ENCODE measurements at regions not wholly inside any gene's neighbourhood (a gene's known extent, or its start where the extent isn't known, plus 50 kb on each side); places are given as distances from the start of the nearest gene placed in this dataset.

DNA sequence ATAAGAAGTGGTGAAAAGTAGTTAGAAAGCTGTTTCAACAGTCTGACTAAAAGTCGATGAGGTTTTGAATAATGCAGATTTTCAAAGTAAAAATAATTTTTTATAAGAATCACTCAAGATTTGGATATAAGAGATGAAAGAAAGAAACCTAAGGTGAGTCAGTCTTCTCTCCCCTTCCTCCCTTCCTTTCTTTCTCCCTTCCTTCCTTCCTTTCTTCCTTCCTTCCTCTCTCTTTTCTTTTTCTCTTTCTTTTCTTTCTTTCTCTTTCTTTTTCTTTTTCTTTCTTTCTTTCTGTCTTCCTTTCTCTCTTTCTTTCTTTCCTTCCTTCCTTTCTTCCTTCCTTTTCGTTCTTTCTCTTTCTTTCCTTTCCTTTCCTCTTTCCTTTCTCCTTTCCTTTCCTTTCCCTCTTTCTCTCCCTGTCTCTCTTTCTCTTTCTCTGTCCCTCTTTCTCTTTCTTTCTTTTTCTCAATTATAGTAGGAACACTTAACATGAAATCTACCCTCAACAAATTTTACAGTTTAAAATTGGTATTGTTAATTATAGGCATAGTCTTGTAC is 308.6 kb downstream of the ARL4A start:
- Histone ChIP-seq H3K27ac (replicated peaks) (no peak overlapping the region), H3K4me3 (replicated peaks; ENCODE audit: insufficient read depth, low read length) (no peak overlapping the region), H3K27me3 (ENCODE audit: insufficient read depth, poor library complexity, severe bottlenecking) (no peaks in the 10 kb centered on the region)
- TF ChIP-seq POLR2AphosphoS5 (IDR thresholded peaks at IDR 0.05; ENCODE audit: low read depth) (no peak), SPI1 (IDR thresholded peaks at IDR 0.05; ENCODE audit: borderline replicate concordance, low read depth) (no peak), GABPA (IDR thresholded peaks at IDR 0.05; ENCODE audit: low read depth) (no peak)
- TF ChIP-seq, protein P1, sequence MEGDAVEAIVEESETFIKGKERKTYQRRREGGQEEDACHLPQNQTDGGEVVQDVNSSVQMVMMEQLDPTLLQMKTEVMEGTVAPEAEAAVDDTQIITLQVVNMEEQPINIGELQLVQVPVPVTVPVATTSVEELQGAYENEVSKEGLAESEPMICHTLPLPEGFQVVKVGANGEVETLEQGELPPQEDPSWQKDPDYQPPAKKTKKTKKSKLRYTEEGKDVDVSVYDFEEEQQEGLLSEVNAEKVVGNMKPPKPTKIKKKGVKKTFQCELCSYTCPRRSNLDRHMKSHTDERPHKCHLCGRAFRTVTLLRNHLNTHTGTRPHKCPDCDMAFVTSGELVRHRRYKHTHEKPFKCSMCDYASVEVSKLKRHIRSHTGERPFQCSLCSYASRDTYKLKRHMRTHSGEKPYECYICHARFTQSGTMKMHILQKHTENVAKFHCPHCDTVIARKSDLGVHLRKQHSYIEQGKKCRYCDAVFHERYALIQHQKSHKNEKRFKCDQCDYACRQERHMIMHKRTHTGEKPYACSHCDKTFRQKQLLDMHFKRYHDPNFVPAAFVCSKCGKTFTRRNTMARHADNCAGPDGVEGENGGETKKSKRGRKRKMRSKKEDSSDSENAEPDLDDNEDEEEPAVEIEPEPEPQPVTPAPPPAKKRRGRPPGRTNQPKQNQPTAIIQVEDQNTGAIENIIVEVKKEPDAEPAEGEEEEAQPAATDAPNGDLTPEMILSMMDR (IDR thresholded peaks at IDR 0.05; ENCODE audit: insufficient read depth, low read length), result no peak
- TF ChIP-seq, protein P2, sequence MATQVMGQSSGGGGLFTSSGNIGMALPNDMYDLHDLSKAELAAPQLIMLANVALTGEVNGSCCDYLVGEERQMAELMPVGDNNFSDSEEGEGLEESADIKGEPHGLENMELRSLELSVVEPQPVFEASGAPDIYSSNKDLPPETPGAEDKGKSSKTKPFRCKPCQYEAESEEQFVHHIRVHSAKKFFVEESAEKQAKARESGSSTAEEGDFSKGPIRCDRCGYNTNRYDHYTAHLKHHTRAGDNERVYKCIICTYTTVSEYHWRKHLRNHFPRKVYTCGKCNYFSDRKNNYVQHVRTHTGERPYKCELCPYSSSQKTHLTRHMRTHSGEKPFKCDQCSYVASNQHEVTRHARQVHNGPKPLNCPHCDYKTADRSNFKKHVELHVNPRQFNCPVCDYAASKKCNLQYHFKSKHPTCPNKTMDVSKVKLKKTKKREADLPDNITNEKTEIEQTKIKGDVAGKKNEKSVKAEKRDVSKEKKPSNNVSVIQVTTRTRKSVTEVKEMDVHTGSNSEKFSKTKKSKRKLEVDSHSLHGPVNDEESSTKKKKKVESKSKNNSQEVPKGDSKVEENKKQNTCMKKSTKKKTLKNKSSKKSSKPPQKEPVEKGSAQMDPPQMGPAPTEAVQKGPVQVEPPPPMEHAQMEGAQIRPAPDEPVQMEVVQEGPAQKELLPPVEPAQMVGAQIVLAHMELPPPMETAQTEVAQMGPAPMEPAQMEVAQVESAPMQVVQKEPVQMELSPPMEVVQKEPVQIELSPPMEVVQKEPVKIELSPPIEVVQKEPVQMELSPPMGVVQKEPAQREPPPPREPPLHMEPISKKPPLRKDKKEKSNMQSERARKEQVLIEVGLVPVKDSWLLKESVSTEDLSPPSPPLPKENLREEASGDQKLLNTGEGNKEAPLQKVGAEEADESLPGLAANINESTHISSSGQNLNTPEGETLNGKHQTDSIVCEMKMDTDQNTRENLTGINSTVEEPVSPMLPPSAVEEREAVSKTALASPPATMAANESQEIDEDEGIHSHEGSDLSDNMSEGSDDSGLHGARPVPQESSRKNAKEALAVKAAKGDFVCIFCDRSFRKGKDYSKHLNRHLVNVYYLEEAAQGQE (IDR thresholded peaks at IDR 0.05; ENCODE audit: insufficient replicate concordance, low read depth), result no peak
- no peak for DNase-seq (ENCODE audit: low read depth in 1 of 2, low spot score in 1 of 2)

- Histone ChIP-seq H3K27ac (replicated peaks) (no peak overlapping the region), H3K27me3 (ENCODE audit: insufficient read depth, poor library complexity, severe bottlenecking) (no peaks in the 10 kb centered on the region), H3K4me3 (replicated peaks; ENCODE audit: insufficient read depth, low read length) (no peak overlapping the region)
- no peak for DNase-seq (ENCODE audit: low read depth in 1 of 2, low spot score in 1 of 2)
- TF ChIP-seq SPI1 (IDR thresholded peaks at IDR 0.05; ENCODE audit: borderline replicate concordance, low read depth), result no peak
- TF ChIP-seq GABPA (IDR thresholded peaks at IDR 0.05; ENCODE audit: low read depth), result no peak
- TF ChIP-seq, protein P2 (IDR thresholded peaks at IDR 0.05; ENCODE audit: insufficient replicate concordance, low read depth), result no peak
- TF ChIP-seq, protein P1 (IDR thresholded peaks at IDR 0.05; ENCODE audit: insufficient read depth, low read length), result no peak
- no peak for TF ChIP-seq POLR2AphosphoS5 (IDR thresholded peaks at IDR 0.05; ENCODE audit: low read depth)
Measured at GRCh38 chr7:13007331-13007730, 319.9 kb downstream of the ARL4A start.

GRCh38 chr7:13009517-13009916 is 322.1 kb downstream of the ARL4A start:
- TF ChIP-seq POLR2AphosphoS5 (IDR thresholded peaks at IDR 0.05; ENCODE audit: low read depth) (no peak), GABPA (IDR thresholded peaks at IDR 0.05; ENCODE audit: low read depth) (no peak), SPI1 (IDR thresholded peaks at IDR 0.05; ENCODE audit: borderline replicate concordance, low read depth) (no peak)
- TF ChIP-seq, protein P2 (IDR thresholded peaks at IDR 0.05; ENCODE audit: insufficient replicate concordance, low read depth), result no peak
- TF ChIP-seq, protein P1 (IDR thresholded peaks at IDR 0.05; ENCODE audit: insufficient read depth, low read length), result no peak
- no peak for DNase-seq (ENCODE audit: low read depth in 1 of 2, low spot score in 1 of 2)
- Histone ChIP-seq H3K4me3 (replicated peaks; ENCODE audit: insufficient read depth, low read length) (no peak overlapping the region), H3K27ac (replicated peaks) (no peak overlapping the region), H3K27me3 (ENCODE audit: insufficient read depth, poor library complexity, severe bottlenecking) (no peaks in the 10 kb centered on the region)
